Keratinocyte (primary cell): ENCODE measurements at regions not wholly inside any gene's neighbourhood (a gene's known extent, or its start where the extent isn't known, plus 50 kb on each side); places are given as distances from the start of the nearest gene placed in this dataset.

Experiments used
- CTCF ChIP-seq, 3 experiments: IDR thresholded peaks in 1 of 3; conservative IDR thresholded peaks in 1 of 3; optimal IDR thresholded peaks in 1 of 3; 2 replicates in 2 of 3; 3 replicates in 1 of 3; pipeline versions ENCODE3 to v1.5.1; 2011; ENCODE audit warnings: low read length in 3 of 3, mild to moderate bottlenecking in 3 of 3, moderate library complexity in 2 of 3, control low read depth in 1 of 3, inconsistent platforms in 1 of 3; ENCODE audit not compliant: insufficient read depth in 2 of 3; ENCODE audit errors: extremely low read depth in 1 of 3
- EZH2 ChIP-seq: IDR thresholded peaks from one replicate; pipeline ENCODE4 v1.6.1; 2012; ENCODE audit warnings: inconsistent platforms, mild to moderate bottlenecking, low read length, moderate library complexity

GRCh38 chr17:13297183-13297582 is 279.4 kb upstream of the ELAC2 start:
- TF ChIP-seq CTCF (optimal IDR thresholded peaks at IDR 0.05 in 1 of 3, IDR thresholded peaks at IDR 0.05 in 1 of 3, conservative IDR thresholded peaks at IDR 0.05 in 1 of 3; ENCODE audit: extremely low read depth in 1 of 3, insufficient read depth in 2 of 3, low read length in 3 of 3) (no peak), EZH2 (no peak)
